A673 (cell line): ENCODE measurements at regions not wholly inside any gene's neighbourhood (a gene's known extent, or its start where the extent isn't known, plus 50 kb on each side); places are given as distances from the start of the nearest gene placed in this dataset.

Experiments used
- EZH2 ChIP-seq: fragments of 200-600 bp; sonication (generic); IDR thresholded peaks from 2 replicates; pipeline ENCODE4 v1.6.1; 2017; ENCODE audit warnings: borderline replicate concordance, low read depth, mild to moderate bottlenecking, mixed read lengths, antibody characterized with exemption, low read length; ENCODE audit not compliant: poor library complexity, severe bottlenecking
- TF ChIP-seq, protein P1 (sequence below): fragments of 300-800, 200-600 bp; sonication (generic); conservative IDR thresholded peaks from 2 replicates; pipeline ENCODE4 v1.5.1; 2017; ENCODE audit warnings: low read depth, mild to moderate bottlenecking, antibody characterized with exemption, low read length, moderate library complexity, mixed read lengths

DNA sequence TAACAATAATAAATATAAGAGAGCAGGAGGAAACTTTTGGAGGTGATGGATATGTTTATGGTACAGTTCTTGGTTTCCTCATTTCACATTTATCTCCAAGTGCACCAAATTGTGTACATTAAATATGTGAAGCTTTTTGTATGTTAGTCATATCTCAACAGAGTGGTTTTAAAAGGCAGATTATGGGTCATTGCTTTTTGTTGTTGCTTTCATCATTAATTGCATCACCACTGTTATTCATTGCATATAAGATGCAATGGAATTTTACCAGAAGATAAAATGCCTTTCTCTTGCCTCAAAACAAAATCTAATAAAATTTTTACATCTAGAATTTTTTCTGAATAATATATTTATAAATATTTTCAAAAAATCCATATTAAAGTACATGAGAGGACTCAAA lies 1198.9 kb upstream of the GBE1 start:
- TF ChIP-seq, protein P1, sequence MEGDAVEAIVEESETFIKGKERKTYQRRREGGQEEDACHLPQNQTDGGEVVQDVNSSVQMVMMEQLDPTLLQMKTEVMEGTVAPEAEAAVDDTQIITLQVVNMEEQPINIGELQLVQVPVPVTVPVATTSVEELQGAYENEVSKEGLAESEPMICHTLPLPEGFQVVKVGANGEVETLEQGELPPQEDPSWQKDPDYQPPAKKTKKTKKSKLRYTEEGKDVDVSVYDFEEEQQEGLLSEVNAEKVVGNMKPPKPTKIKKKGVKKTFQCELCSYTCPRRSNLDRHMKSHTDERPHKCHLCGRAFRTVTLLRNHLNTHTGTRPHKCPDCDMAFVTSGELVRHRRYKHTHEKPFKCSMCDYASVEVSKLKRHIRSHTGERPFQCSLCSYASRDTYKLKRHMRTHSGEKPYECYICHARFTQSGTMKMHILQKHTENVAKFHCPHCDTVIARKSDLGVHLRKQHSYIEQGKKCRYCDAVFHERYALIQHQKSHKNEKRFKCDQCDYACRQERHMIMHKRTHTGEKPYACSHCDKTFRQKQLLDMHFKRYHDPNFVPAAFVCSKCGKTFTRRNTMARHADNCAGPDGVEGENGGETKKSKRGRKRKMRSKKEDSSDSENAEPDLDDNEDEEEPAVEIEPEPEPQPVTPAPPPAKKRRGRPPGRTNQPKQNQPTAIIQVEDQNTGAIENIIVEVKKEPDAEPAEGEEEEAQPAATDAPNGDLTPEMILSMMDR, result no peak
- TF ChIP-seq EZH2, result no peak
